ENCODE measurements at regions not wholly inside any gene's neighbourhood (a gene's known extent, or its start where the extent isn't known, plus 50 kb on each side); places are given as distances from the start of the nearest gene placed in this dataset.

DNA sequence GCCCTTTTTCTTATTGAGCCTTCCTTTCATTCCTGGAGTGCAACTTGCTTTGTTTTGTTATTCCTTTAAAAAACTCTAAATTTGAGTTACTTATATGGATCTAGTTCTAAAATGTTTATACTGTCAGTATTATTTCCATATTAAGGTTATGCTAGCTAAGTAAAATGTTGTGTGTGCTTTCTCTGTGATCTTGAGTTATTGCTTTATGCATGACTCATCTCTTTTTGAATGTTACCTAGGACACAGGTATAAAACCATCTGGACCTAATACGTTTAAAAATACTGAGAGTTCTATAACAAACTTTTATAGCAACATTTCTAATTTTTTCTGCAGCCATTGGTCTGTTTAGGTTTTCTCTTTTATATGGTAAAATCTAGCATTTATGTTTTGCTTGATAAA, 132.8 kb upstream of the LGR5 start:
- CTCF ChIA-PET, result no interaction called here
- POLR2A ChIA-PET, result no interaction called here
- dilution Hi-C loops (cut with MboI; ENCODE audit: extremely low pct_ligation_motif_present, low sequenced_read_pairs), result no loop called here
- H4K20me1 ChIP-seq (replicated peaks; ENCODE audit: control insufficient read depth, extremely low read depth, insufficient read depth, low read length), result no peaks in the 10 kb centered on the region
- no peak overlapping the region for H3K9ac ChIP-seq (replicated peaks; ENCODE audit: extremely low read depth, insufficient read depth, low read length)
- H3K4me3 ChIP-seq (replicated peaks in 1 of 3; ENCODE audit: insufficient read depth in 1 of 3, low read depth in 1 of 3, low read length in 3 of 3), result no peak overlapping the region
- H3K27me3 ChIP-seq (ENCODE audit: control insufficient read depth in 2 of 2, insufficient read depth in 2 of 2, low read length in 2 of 2), result no peaks in the 10 kb centered on the region
- no peak for FAIRE-seq
- H3K4me2 ChIP-seq (ENCODE audit: insufficient read depth, low read length), result no peak overlapping the region
- BruUV-seq (replicated peaks), result no TSS peak
- intact Hi-C loops (cut with micrococcal nuclease), result loop anchor here (2.0 kb wide), 1 partner anchor 54 kb away; no protein-coding TSS in a partner anchor
- DNase-seq (ENCODE audit: low read depth, low spot score), result no peak
- no peaks in the 10 kb centered on the region for H3K9me1 ChIP-seq (replicated peaks; ENCODE audit: control insufficient read depth, extremely low read depth, insufficient read depth, low read length)
- no peak overlapping the region for H2AFZ ChIP-seq (ENCODE audit: low read depth, low read length)
- H3K79me2 ChIP-seq (ENCODE audit: control insufficient read depth, insufficient read depth, low read length), result no peaks in the 10 kb centered on the region
- TF ChIP-seq POLR2AphosphoS5 (IDR thresholded peaks at IDR 0.05; ENCODE audit: insufficient read depth, low read depth, low read length) (no peak), GATA2 (IDR thresholded peaks at IDR 0.05; ENCODE audit: insufficient read depth, insufficient read length, low read depth, low read length) (no peak), MYC (IDR thresholded peaks at IDR 0.05; ENCODE audit: low read depth, low read length) (no peak), EZH2 (IDR thresholded peaks at IDR 0.05; ENCODE audit: borderline replicate concordance, low read depth, low read length, severe bottlenecking) (no peak), POLR2A (IDR thresholded peaks at IDR 0.05; ENCODE audit: low read depth, low read length) (no peak), MAX (IDR thresholded peaks at IDR 0.05; ENCODE audit: insufficient read depth, insufficient read length) (no peak), FOS (IDR thresholded peaks at IDR 0.05; ENCODE audit: borderline replicate concordance, insufficient read depth, low read length) (no peak), JUN (IDR thresholded peaks at IDR 0.05; ENCODE audit: borderline replicate concordance, insufficient read depth, insufficient read length, low read depth) (no peak)
- TF ChIP-seq, protein P1, sequence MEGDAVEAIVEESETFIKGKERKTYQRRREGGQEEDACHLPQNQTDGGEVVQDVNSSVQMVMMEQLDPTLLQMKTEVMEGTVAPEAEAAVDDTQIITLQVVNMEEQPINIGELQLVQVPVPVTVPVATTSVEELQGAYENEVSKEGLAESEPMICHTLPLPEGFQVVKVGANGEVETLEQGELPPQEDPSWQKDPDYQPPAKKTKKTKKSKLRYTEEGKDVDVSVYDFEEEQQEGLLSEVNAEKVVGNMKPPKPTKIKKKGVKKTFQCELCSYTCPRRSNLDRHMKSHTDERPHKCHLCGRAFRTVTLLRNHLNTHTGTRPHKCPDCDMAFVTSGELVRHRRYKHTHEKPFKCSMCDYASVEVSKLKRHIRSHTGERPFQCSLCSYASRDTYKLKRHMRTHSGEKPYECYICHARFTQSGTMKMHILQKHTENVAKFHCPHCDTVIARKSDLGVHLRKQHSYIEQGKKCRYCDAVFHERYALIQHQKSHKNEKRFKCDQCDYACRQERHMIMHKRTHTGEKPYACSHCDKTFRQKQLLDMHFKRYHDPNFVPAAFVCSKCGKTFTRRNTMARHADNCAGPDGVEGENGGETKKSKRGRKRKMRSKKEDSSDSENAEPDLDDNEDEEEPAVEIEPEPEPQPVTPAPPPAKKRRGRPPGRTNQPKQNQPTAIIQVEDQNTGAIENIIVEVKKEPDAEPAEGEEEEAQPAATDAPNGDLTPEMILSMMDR (IDR thresholded peaks at IDR 0.05; ENCODE audit: extremely low read depth in 1 of 2, insufficient read depth in 1 of 2, low read depth in 1 of 2, low read length in 2 of 2), result no peak
- no peaks in the 10 kb centered on the region for H3K36me3 ChIP-seq (ENCODE audit: control insufficient read depth in 2 of 2, extremely low read depth in 1 of 2, insufficient read depth in 2 of 2, low read length in 2 of 2)
- no peaks in the 10 kb centered on the region for H3K4me1 ChIP-seq (ENCODE audit: control insufficient read depth, extremely low read depth, insufficient read depth, low read length)
- no peak overlapping the region for H3K27ac ChIP-seq (ENCODE audit: insufficient read depth, low read depth, low read length)
- H3K9me3 ChIP-seq (replicated peaks; ENCODE audit: control insufficient read depth, insufficient read depth, low read length), result no peaks in the 10 kb centered on the region
